NT2/D1 (cell line): ENCODE measurements at regions not wholly inside any gene's neighbourhood (a gene's known extent, or its start where the extent isn't known, plus 50 kb on each side); places are given as distances from the start of the nearest gene placed in this dataset.

ENCODE experiments used
- SUZ12 ChIP-seq: IDR thresholded peaks from 2 replicates; pipeline ENCODE4 v1.6.1; 2011; ENCODE audit not compliant: insufficient read length, insufficient read depth; ENCODE audit errors: extremely low read depth
- YY1 ChIP-seq: IDR thresholded peaks from 2 replicates; pipeline ENCODE4 v1.6.1; 2011; ENCODE audit not compliant: insufficient read length, insufficient read depth
- ZNF274 ChIP-seq: IDR thresholded peaks from 2 replicates; pipeline ENCODE4 v1.6.1; 2011; ENCODE audit warnings: mild to moderate bottlenecking, low read depth, low read length

GRCh38 chr11:95516175-95516574 lies 273.4 kb downstream of the FAM76B start:
- TF ChIP-seq SUZ12 (no peak), YY1 (no peak), ZNF274 (no peak)
